ENCODE measurements at regions not wholly inside any gene's neighbourhood (a gene's known extent, or its start where the extent isn't known, plus 50 kb on each side); places are given as distances from the start of the nearest gene placed in this dataset.

DNA sequence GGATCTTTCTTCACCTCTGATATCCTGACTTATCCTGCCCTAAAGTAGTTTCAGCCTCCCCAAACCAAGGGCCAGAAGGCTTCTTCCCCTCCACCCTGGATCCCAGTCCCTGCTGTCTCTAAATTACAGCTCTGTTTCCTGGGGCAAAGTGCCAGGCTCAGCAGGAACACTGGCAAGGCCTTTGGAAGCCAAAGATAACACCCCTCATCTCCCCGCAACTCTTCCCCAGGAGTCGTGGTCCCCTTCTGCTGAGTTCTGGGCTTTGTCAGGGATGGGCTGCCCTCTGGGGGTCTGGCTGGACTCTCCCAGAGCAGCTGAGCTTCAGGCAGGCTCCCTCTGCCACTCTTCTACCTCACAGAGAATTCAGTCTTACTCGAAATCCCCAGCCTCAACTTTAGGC, 53.8 kb upstream of the AMPD3 start:
- no peak overlapping the region for H3K27ac ChIP-seq (ENCODE audit: low read depth, low read length, poor library complexity, severe bottlenecking)
- H3K4me1 ChIP-seq (ENCODE audit: insufficient read depth, low read length, severe bottlenecking): no peaks in the 10 kb centered on the region
- H3K9me2 ChIP-seq (ENCODE audit: low read depth, low read length): no peaks in the 10 kb centered on the region
- TF ChIP-seq, protein P1, sequence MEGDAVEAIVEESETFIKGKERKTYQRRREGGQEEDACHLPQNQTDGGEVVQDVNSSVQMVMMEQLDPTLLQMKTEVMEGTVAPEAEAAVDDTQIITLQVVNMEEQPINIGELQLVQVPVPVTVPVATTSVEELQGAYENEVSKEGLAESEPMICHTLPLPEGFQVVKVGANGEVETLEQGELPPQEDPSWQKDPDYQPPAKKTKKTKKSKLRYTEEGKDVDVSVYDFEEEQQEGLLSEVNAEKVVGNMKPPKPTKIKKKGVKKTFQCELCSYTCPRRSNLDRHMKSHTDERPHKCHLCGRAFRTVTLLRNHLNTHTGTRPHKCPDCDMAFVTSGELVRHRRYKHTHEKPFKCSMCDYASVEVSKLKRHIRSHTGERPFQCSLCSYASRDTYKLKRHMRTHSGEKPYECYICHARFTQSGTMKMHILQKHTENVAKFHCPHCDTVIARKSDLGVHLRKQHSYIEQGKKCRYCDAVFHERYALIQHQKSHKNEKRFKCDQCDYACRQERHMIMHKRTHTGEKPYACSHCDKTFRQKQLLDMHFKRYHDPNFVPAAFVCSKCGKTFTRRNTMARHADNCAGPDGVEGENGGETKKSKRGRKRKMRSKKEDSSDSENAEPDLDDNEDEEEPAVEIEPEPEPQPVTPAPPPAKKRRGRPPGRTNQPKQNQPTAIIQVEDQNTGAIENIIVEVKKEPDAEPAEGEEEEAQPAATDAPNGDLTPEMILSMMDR (IDR thresholded peaks at IDR 0.05; ENCODE audit: low read length): no peak
- no peaks in the 10 kb centered on the region for H3K79me2 ChIP-seq (ENCODE audit: insufficient read depth, low read length)
- H2AFZ ChIP-seq (ENCODE audit: low read length): no peak overlapping the region
- H3K9me3 ChIP-seq (ENCODE audit: low read length): no peaks in the 10 kb centered on the region
- H3K9ac ChIP-seq (ENCODE audit: low read length): no peak overlapping the region
- no peaks in the 10 kb centered on the region for H3F3A ChIP-seq (ENCODE audit: insufficient read depth, low read length)
- no peak overlapping the region for H3K4me3 ChIP-seq (ENCODE audit: low read depth, low read length, poor library complexity, severe bottlenecking)
- H3K27me3 ChIP-seq (ENCODE audit: insufficient read depth, low read length): no peaks in the 10 kb centered on the region
- no peaks in the 10 kb centered on the region for H3K36me3 ChIP-seq (ENCODE audit: insufficient read depth, low read length)
- H4K20me1 ChIP-seq (ENCODE audit: insufficient read depth, low read length): no peaks in the 10 kb centered on the region
- no peak overlapping the region for H3K4me2 ChIP-seq (ENCODE audit: low read length)

DNA sequence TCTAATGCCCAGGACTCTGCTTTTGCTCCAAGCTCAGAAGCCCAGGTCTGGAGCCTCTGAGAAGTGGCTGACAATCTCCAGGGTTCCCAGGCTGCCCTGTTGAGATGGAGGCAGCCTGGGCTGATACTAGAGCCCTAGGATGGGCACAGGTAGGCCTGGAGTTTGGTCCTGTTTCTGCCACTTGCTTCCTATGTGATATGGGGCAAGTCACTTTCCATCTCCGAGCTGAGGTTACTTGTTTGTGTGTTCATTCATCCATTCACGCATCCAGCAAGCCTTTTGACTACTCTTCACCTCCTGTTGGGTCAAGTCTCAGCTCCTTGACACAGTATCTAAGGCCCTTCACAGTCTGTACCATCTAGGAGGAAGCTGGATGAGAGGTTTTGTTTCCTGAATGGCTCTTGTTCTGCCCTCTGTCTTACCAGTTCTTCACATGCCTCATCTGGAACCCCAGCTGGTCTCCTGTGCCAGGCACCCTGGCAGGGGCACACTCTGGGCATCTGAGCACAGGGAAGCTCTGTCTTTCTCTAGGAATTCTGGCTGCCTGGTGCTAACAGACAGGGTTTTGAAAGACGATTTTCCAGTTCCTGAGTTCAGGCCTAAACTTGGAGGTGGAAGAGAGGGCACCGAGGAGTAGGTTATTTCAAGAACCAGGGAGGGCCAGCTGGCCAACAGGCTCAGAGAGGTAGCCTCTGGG, 53.2 kb upstream of the AMPD3 start:
- Histone ChIP-seq H3F3A (ENCODE audit: insufficient read depth, low read length) (no peaks in the 10 kb centered on the region), H3K27me3 (ENCODE audit: insufficient read depth, low read length) (no peaks in the 10 kb centered on the region), H4K20me1 (ENCODE audit: insufficient read depth, low read length) (no peaks in the 10 kb centered on the region), H3K4me3 (ENCODE audit: low read depth, low read length, poor library complexity, severe bottlenecking) (no peak overlapping the region), H3K9ac (ENCODE audit: low read length) (no peak overlapping the region), H3K79me2 (ENCODE audit: insufficient read depth, low read length) (no peaks in the 10 kb centered on the region), H3K9me3 (ENCODE audit: low read length) (no peaks in the 10 kb centered on the region), H3K27ac (ENCODE audit: low read depth, low read length, poor library complexity, severe bottlenecking) (no peak overlapping the region), H3K4me1 (ENCODE audit: insufficient read depth, low read length, severe bottlenecking) (no peaks in the 10 kb centered on the region), H3K4me2 (ENCODE audit: low read length) (no peak overlapping the region), H3K36me3 (ENCODE audit: insufficient read depth, low read length) (no peaks in the 10 kb centered on the region), H2AFZ (ENCODE audit: low read length) (no peak overlapping the region), H3K9me2 (ENCODE audit: low read depth, low read length) (no peaks in the 10 kb centered on the region)
- no peak for TF ChIP-seq EZH2 (IDR thresholded peaks at IDR 0.05; ENCODE audit: borderline replicate concordance, low read length)
- TF ChIP-seq, protein P1 (IDR thresholded peaks at IDR 0.05; ENCODE audit: low read length): no peak

All from OCI-LY1 (cell line).